OCI-LY1 (cell line): ENCODE measurements at regions not wholly inside any gene's neighbourhood (a gene's known extent, or its start where the extent isn't known, plus 50 kb on each side); places are given as distances from the start of the nearest gene placed in this dataset.

Experiments
- H2AFZ ChIP-seq: fragments of 200-600 bp; sonication (generic), shearing (Covaris generic); 2 replicates; pipeline ENCODE4 v1.6.0; 2014; ENCODE audit warnings: antibody characterized with exemption, mild to moderate bottlenecking, low read length
- H3F3A ChIP-seq: fragments of 200-600 bp; sonication (generic), shearing (Covaris generic); 2 replicates; pipeline ENCODE4 v1.6.0; 2014; ENCODE audit warnings: mild to moderate bottlenecking, antibody characterized with exemption, low read length, moderate library complexity; ENCODE audit not compliant: insufficient read depth
- H3K27ac ChIP-seq: fragments of 200-600 bp; sonication (generic); 2 replicates; pipeline ENCODE4 v1.5.1; 2014; ENCODE audit warnings: low read length, mixed run types, mild to moderate bottlenecking, low read depth; ENCODE audit not compliant: poor library complexity, severe bottlenecking
- H3K27me3 ChIP-seq: fragments of 200-600 bp; sonication (generic); 2 replicates; pipeline ENCODE4 v1.6.0; 2014; ENCODE audit warnings: antibody characterized with exemption, mild to moderate bottlenecking, low read length, moderate library complexity; ENCODE audit not compliant: insufficient read depth
- H3K36me3 ChIP-seq: fragments of 200-600 bp; sonication (generic); 2 replicates; pipeline ENCODE4 v1.6.1; 2014; ENCODE audit warnings: mild to moderate bottlenecking, antibody characterized with exemption, low read length, moderate library complexity, mixed read lengths; ENCODE audit not compliant: insufficient read depth
- H3K4me1 ChIP-seq: fragments of 200-600 bp; sonication (generic); 2 replicates; pipeline ENCODE4 v1.5.1; 2014; ENCODE audit warnings: mild to moderate bottlenecking, low read length, moderate library complexity; ENCODE audit not compliant: insufficient read depth, severe bottlenecking
- H3K4me2 ChIP-seq: fragments of 200-600 bp; sonication (generic), shearing (Covaris generic); 2 replicates; pipeline ENCODE4 v1.6.1; 2014; ENCODE audit warnings: low read length
- H3K4me3 ChIP-seq: fragments of 200-600 bp; sonication (generic); 2 replicates; pipeline ENCODE4 v1.5.1; 2014; ENCODE audit warnings: low read length, low read depth, mild to moderate bottlenecking, mixed read lengths; ENCODE audit not compliant: poor library complexity, severe bottlenecking
- H3K79me2 ChIP-seq: fragments of 200-600 bp; shearing (Covaris generic); 2 replicates; pipeline ENCODE4 v1.6.1; 2016; ENCODE audit warnings: mixed run types, low read length, mixed read lengths; ENCODE audit not compliant: insufficient read depth
- H3K9ac ChIP-seq: fragments of 200-600 bp; sonication (generic), shearing (Covaris generic); 2 replicates; pipeline ENCODE4 v1.6.1; 2014; ENCODE audit warnings: mild to moderate bottlenecking, low read length, mixed read lengths
- H3K9me2 ChIP-seq: fragments of 200-600 bp; sonication (generic), shearing (Covaris generic); 2 replicates; pipeline ENCODE4 v1.6.1; 2014; ENCODE audit warnings: low read depth, mild to moderate bottlenecking, low read length, mixed read lengths
- H3K9me3 ChIP-seq: fragments of 200-600 bp; shearing (Covaris generic); 2 replicates; pipeline ENCODE4 v1.6.1; 2014; ENCODE audit warnings: low read length, mixed read lengths
- H4K20me1 ChIP-seq: fragments of 200-600 bp; sonication (generic), shearing (Covaris generic); 2 replicates; pipeline ENCODE4 v1.6.0; 2016; ENCODE audit warnings: mild to moderate bottlenecking, low read length; ENCODE audit not compliant: insufficient read depth
- CTCF ChIP-seq: fragments of 200-600 bp; sonication (generic), shearing (Covaris generic); IDR thresholded peaks from 2 replicates; pipeline ENCODE4 v1.5.1; 2017; ENCODE audit warnings: mild to moderate bottlenecking, antibody characterized with exemption, low read length, moderate library complexity, mixed read lengths
- EZH2 ChIP-seq: fragments of 200-600 bp; sonication (generic), shearing (Covaris generic); IDR thresholded peaks from 2 replicates; pipeline ENCODE4 v1.8.0; 2017; ENCODE audit warnings: borderline replicate concordance, mixed run types, mild to moderate bottlenecking, antibody characterized with exemption, low read length, moderate library complexity, mixed read lengths

- H4K20me1 ChIP-seq, result no peaks in the 10 kb centered on the region
- H3K79me2 ChIP-seq, result no peaks in the 10 kb centered on the region
- no peak overlapping the region for H3K4me3 ChIP-seq
- no peaks in the 10 kb centered on the region for H3K4me1 ChIP-seq
- no peak overlapping the region for H3K27ac ChIP-seq
- H3F3A ChIP-seq, result no peaks in the 10 kb centered on the region; the same call in 1 of the 2 replicates
- H3K27me3 ChIP-seq, result no peaks in the 10 kb centered on the region
- TF ChIP-seq EZH2 (no peak), CTCF (no peak)
- H3K9me3 ChIP-seq, result no peaks in the 10 kb centered on the region
- no peaks in the 10 kb centered on the region for H3K9me2 ChIP-seq
- no peak overlapping the region for H2AFZ ChIP-seq
- no peaks in the 10 kb centered on the region for H3K36me3 ChIP-seq
- H3K4me2 ChIP-seq, result no peak overlapping the region
- no peak overlapping the region for H3K9ac ChIP-seq
Measured at GRCh38 chr21:16773206-16773605, 739.6 kb upstream of the CXADR start.

GRCh38 chr21:16775076-16775475 lies 737.8 kb upstream of the CXADR start:
- Histone ChIP-seq H3K4me2 (no peak overlapping the region), H3K9me2 (no peaks in the 10 kb centered on the region), H4K20me1 (no peaks in the 10 kb centered on the region), H3K36me3 (no peaks in the 10 kb centered on the region), H3K79me2 (no peaks in the 10 kb centered on the region), H3K4me3 (no peak overlapping the region), H3K27me3 (no peaks in the 10 kb centered on the region), H3K9me3 (no peaks in the 10 kb centered on the region), H3K4me1 (no peaks in the 10 kb centered on the region), H3K9ac (no peak overlapping the region), H2AFZ (no peak overlapping the region), H3K27ac (no peak overlapping the region), H3F3A (no peaks in the 10 kb centered on the region; the same call in 1 of the 2 replicates)
- TF ChIP-seq EZH2, result no peak
- no peak for TF ChIP-seq CTCF

- H3K4me1 ChIP-seq, result no peaks in the 10 kb centered on the region
- no peak overlapping the region for H2AFZ ChIP-seq
- no peak overlapping the region for H3K27ac ChIP-seq
- no peak overlapping the region for H3K9ac ChIP-seq
- no peaks in the 10 kb centered on the region for H3K79me2 ChIP-seq
- H3K4me3 ChIP-seq, result no peak overlapping the region
- no peaks in the 10 kb centered on the region for H3K36me3 ChIP-seq
- TF ChIP-seq CTCF, result no peak
- TF ChIP-seq EZH2, result no peak
- H3K9me3 ChIP-seq, result no peaks in the 10 kb centered on the region
- no peaks in the 10 kb centered on the region for H4K20me1 ChIP-seq
- H3K4me2 ChIP-seq, result no peak overlapping the region
- H3K27me3 ChIP-seq, result no peaks in the 10 kb centered on the region
- no peaks in the 10 kb centered on the region for H3K9me2 ChIP-seq
- no peaks in the 10 kb centered on the region; the same call in 1 of the 2 replicates for H3F3A ChIP-seq
Measured at GRCh38 chr21:16777041-16777720, 735.7 kb upstream of the CXADR start.
